Mesothelial cell of epicardium (in vitro differentiated cells): ENCODE measurements at regions not wholly inside any gene's neighbourhood (a gene's known extent, or its start where the extent isn't known, plus 50 kb on each side); places are given as distances from the start of the nearest gene placed in this dataset.

Experiments
- DNase-seq, 2 experiments: peaks; one replicate each; pipeline ENCODE4 v3.0.0; 2021; ENCODE audit warnings: low spot score in 2 of 2; ENCODE audit not compliant: unreplicated experiment in 2 of 2
- H3K27ac Mint-ChIP-seq: 2 replicates; pipeline ENCODE4 v1.8.0; 2021; ENCODE audit warnings: mixed read lengths
- H3K27me3 Mint-ChIP-seq: 2 replicates; pipeline ENCODE4 v1.8.0; 2021; ENCODE audit warnings: low read depth, mixed read lengths
- H3K36me3 Mint-ChIP-seq: 2 replicates; pipeline ENCODE4 v1.8.0; 2021; ENCODE audit warnings: mixed read lengths
- H3K4me1 Mint-ChIP-seq: 2 replicates; pipeline ENCODE4 v1.8.0; 2021; ENCODE audit warnings: mixed read lengths
- H3K4me3 Mint-ChIP-seq: 2 replicates; pipeline ENCODE4 v1.8.0; 2021; ENCODE audit warnings: mild to moderate bottlenecking, moderate library complexity, mixed read lengths
- H3K9me3 Mint-ChIP-seq: 2 replicates; pipeline ENCODE4 v1.8.0; 2021; ENCODE audit warnings: mixed read lengths
- CTCF ChIP-seq: fragments of 200-600 bp; sonication (generic); IDR thresholded peaks from one replicate; pipeline ENCODE4 v1.5.0; 2021; ENCODE audit warnings: antibody characterized with exemption; ENCODE audit not compliant: unreplicated experiment

- no peak for TF ChIP-seq CTCF
- Mint-ChIP-seq H3K9me3 (no peaks in the 10 kb centered on the region), H3K4me1 (peaks cover 15% of the 10 kb centered on the region), H3K27me3 (no peaks in the 10 kb centered on the region), H3K27ac (no peak overlapping the region), H3K36me3 (no peaks in the 10 kb centered on the region), H3K4me3 (no peak overlapping the region)
- no peak for DNase-seq
Observed at GRCh38 chr20:12072221-12072953, 154.7 kb downstream of the BTBD3 start.

DNA sequence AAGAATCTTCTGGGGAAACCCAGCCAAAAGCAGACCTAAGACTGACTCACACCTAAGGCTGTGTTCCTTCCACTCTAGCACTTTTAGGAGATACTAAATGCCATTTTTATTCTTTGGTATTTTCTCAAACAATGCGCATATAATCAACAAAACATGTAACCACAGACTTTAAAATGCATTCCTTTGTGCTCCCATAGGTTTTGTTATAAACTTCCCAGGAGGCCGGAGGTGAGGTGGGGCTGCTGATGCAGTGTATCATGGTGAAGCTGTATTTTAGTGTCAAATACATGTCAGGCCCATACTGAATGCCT is 155.2 kb downstream of the BTBD3 start:
- H3K27me3 Mint-ChIP-seq = no peaks in the 10 kb centered on the region
- TF ChIP-seq CTCF = no peak
- H3K4me1 Mint-ChIP-seq = peaks cover 12% of the 10 kb centered on the region
- no peak overlapping the region for H3K27ac Mint-ChIP-seq
- no peak for DNase-seq
- H3K4me3 Mint-ChIP-seq = no peak overlapping the region
- no peaks in the 10 kb centered on the region for H3K36me3 Mint-ChIP-seq
- H3K9me3 Mint-ChIP-seq = no peaks in the 10 kb centered on the region

GRCh38 chr20:12074111-12074655 is 156.5 kb downstream of the BTBD3 start:
- Mint-ChIP-seq H3K36me3 (no peaks in the 10 kb centered on the region), H3K4me3 (no peak overlapping the region), H3K4me1 (peaks cover 2% of the 10 kb centered on the region), H3K9me3 (no peaks in the 10 kb centered on the region), H3K27me3 (peaks cover 2% of the 10 kb centered on the region), H3K27ac (no peak overlapping the region)
- no peak for DNase-seq
- no peak for TF ChIP-seq CTCF

- no peak for TF ChIP-seq CTCF
- Mint-ChIP-seq H3K27me3 (peaks cover 4% of the 10 kb centered on the region), H3K4me1 (peaks cover 2% of the 10 kb centered on the region), H3K9me3 (no peaks in the 10 kb centered on the region), H3K36me3 (no peaks in the 10 kb centered on the region), H3K27ac (no peak overlapping the region), H3K4me3 (no peak overlapping the region)
- DNase-seq = no peak
Observed at GRCh38 chr20:12076200-12076599, 158.5 kb downstream of the BTBD3 start.

GRCh38 chr20:12077875-12078274 is 160.2 kb downstream of the BTBD3 start:
- H3K27ac Mint-ChIP-seq = no peak overlapping the region
- no peak for TF ChIP-seq CTCF
- H3K4me1 Mint-ChIP-seq = peaks cover 2% of the 10 kb centered on the region
- no peak overlapping the region for H3K4me3 Mint-ChIP-seq
- no peaks in the 10 kb centered on the region for H3K9me3 Mint-ChIP-seq
- DNase-seq = no peak
- peaks cover 4% of the 10 kb centered on the region for H3K27me3 Mint-ChIP-seq
- H3K36me3 Mint-ChIP-seq = no peaks in the 10 kb centered on the region
